Forelimb muscle (tissue), 1 donor: ENCODE measurements at regions not wholly inside any gene's neighbourhood (a gene's known extent, or its start where the extent isn't known, plus 50 kb on each side); places are given as distances from the start of the nearest gene placed in this dataset.

Experiments
- DNase-seq: peaks from one replicate; pipeline ENCODE4 v3.0.0-alpha.2; 2013; ENCODE audit warnings: low read depth

GRCh38 chr12:116651089-116651488 is 86.8 kb downstream of the SPRING1 start:
- DNase-seq, result no peak

DNA sequence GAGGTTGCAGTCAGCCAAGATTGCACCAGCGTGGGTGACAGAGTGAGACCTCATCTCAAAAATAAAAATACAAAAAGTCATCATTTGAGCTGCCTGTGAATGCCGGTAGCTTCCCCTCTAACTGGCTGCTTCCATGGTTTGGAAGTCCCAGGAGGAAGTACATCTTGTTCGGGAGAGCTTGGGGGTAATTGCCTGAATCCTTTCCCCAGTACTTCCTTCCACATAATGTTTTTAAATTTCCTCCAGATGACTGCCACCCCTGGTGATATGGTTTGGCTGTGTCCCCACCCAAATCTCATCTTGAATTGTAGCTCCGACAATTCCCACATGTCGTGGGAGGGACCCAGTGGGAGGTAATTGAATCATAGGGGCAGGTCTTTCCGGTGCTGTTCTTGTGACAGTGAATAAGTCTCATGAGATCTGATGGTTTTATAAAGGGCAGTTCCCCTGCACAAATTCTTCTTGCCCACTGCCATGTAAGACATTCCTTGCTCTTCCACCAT is 87.2 kb downstream of the SPRING1 start:
- DNase-seq, result no peak

- no peak for DNase-seq
Measured at GRCh38 chr12:116650062-116650461, 87.8 kb downstream of the SPRING1 start.

- no peak for DNase-seq
Measured at GRCh38 chr12:116647813-116648212, 88.6 kb downstream of the MAP1LC3B2 start.

DNA sequence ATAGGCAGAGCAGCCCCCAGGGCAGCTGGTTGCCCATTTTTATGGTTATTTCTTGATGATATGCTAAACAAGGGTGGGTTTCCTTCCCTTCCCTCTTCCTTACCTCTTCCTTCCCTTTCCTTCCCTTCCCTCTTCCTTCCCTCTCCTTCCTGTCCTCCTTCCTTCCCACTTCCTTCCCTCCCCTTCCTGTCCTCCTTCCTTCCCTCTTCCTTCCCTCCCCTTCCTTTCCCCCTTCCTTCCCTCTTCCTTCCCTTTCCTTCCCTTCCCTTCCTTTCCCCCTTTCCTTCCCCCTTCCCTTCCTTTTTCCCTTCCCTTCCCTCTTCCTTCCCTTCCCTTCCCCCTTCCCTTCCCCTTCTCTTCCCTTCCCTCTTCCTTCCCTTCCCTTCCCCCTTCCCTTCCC is 87.7 kb downstream of the MAP1LC3B2 start:
- no peak for DNase-seq

- DNase-seq, result no peak
Measured at GRCh38 chr12:116644806-116645205, 85.6 kb downstream of the MAP1LC3B2 start.

DNA sequence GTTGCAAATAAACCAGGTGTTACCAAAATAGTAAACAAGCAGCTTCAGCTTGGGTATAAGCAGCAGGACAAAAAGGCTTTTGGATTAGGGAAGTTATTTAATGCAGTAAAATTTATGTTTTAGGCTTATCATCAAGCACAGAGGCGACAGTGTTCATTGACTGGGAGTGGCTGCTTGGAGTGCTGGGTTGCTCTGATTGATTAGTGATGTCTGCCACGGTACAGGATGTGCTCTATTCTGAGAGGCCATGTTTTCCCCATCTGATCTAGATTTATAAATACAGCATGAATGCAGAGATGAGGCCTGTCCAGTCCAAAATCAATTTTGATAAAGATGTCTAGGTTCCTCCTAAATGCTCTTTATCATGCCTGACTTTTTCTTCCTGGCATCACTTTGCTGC is 83.5 kb downstream of the MAP1LC3B2 start:
- DNase-seq, result no peak

DNA sequence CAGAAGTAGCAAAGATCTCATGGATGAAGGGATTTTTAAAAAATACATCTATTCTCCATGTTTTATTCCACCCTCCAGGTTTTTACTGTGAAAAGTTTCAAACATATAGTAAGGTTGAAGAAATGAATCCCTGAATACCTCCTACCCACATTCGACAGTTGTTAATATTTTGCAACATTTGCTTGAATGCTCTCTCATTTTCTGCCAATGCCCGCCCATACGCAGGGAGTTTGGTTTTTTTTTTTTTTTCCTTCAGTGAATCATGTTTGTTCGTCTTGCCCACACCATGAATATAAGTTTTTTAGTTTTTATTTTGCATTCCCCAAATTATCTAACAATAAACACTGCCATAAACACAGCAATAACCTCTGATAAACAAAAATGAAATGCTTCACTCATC is 82.9 kb downstream of the MAP1LC3B2 start:
- no peak for DNase-seq

DNA sequence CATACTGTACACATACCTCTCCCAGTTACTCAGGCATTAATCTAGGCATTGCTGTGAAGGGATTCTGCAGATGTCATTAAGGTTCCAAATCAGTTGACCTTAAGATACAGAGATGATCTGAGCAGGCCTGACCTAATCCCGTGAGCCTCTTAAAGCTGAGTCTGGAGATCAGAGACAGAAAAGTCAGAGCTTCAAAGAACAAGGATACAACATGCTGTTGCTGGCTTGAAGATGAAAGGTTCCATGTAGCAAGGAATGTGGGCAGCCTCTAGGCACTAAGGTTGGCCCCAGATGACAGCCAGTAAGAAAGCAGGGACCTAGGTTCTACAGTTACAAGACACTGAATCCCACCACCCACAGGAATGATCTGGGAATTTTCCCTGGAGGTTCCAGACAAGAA is 81.1 kb downstream of the MAP1LC3B2 start:
- no peak for DNase-seq

- DNase-seq, result no peak
Measured at GRCh38 chr12:116639765-116640164, 80.6 kb downstream of the MAP1LC3B2 start.

GRCh38 chr12:116638376-116638775 is 79.2 kb downstream of the MAP1LC3B2 start:
- no peak for DNase-seq

DNA sequence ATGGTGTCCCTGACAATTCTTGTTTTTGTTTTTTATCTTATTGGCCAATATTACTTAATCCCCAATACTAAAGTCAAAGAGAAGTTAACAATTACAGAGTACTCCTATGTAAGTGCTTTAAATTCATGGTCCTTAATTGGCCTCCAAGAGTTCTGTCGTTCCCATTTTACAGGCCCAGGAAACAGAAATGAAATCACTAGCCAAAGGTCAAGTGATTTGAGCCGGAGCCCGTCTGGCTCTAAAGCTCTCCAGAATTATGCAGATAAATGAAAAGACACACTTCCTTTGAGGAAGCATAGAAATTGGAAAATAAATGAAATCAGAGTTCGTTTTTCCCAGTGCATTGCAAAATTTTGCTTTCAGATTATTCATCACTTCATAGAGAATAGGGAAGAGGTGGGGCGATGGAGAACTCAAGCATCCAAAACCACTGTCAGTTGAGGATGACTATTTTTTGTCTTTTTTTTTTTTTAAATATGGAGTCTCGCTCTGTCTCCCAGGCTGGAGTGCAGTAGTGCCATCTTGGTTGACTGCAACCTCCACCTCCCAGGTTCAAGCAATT is 78.5 kb downstream of the MAP1LC3B2 start:
- no peak for DNase-seq

DNA sequence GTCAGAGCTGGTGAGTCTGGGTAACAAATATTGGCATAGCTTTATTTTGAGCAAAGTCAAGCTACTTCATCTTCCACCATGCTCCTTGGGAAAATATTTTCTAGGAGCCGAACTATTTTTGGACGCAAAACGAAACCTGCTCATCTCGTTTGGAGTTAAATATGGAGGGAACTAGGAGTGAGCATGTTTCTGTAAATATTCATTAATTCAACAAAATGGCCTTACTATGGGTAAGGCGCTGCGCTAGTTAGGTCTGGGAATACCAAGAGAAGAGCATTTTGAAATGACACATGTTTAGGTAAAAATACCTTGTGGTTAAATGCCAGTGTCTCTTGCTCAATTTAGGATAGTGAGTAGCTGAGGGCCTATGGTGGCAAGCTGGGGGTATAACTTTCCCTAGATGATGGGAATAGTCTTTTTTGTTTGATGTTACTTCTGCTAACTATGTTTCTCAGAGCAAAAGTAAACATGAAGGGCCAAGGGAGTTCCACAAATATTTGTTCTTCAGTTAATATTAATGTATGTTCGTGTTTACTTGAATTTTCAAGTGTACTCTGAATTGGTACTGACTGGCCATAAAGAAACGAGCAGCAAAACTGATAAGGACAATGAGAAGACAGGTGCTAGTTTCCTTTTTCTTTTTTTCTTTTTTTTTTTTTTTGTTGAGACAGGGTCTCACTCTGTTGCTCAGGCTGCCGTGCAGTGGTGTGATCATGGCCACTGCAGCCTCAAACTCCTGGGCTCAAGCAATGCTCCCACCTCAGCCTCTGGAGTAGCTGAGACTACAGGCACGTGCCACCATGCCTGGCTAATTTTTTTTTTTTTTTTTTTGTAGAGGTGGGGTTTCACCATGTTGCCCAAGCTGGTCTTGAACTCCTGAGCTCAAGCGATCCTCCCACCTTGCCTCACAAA is 77.7 kb downstream of the MAP1LC3B2 start:
- no peak for DNase-seq

GRCh38 chr12:116635487-116635886 is 76.3 kb downstream of the MAP1LC3B2 start:
- DNase-seq, result no peak

- DNase-seq, result no peak
Measured at GRCh38 chr12:116633476-116633875, 74.3 kb downstream of the MAP1LC3B2 start.

GRCh38 chr12:116631619-116632018 is 72.4 kb downstream of the MAP1LC3B2 start:
- DNase-seq, result no peak

DNA sequence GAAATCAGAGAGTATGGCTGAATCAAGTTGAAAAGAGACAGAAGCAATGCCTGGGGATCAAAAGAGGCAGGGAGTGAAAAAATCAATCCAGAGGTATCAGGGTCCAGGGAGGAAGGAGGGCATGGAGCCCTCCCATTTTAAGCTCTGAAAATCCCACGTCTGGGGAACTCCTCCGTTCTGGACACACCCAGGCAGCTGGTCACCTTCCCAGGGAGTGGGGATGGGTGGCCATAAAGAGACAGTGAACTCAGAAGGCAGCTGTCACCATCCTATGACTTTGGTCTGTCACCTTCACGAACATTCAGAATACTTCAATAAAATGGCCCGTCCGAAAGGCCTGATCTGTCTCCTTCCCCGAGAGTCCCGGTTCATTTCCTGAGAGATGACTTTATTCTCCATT is 71.6 kb downstream of the MAP1LC3B2 start:
- DNase-seq, result no peak

DNA sequence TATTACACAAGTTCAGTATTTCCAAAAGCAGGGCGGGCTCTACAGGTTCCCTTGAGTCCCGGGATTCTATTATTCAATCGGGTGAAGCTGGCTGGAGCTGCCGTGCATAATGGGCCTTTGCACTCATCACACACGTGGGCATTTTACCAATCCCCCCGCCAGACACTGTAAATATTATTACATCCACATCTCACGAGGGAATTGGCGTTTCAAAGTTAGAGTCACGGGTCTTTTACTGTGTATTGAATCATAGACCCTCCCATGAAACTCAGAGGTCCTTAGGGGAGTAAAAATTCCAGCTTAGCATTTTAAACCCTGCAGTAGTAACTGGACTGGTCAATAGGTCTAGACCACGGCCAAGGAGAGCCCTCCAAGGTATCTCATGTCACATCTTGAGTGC is 70.3 kb downstream of the MAP1LC3B2 start:
- no peak for DNase-seq

DNA sequence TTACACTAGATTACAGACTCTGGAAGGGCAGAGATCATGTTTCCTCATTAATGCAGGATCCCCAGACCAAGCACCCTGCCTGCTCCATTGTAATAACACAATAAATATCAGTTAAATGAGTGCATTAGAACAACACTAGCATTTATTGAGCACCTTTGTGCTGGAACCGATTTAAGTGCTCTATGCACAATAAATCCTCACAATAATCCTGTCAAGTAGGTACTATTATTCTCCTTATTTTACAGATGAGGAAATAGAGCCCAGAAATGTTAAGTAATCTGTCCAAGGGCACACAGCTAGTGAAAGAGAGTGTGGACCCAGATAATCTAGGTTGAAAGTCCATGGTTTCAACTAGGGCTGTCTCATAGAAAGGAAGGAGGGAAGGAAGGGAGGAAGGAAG is 69.8 kb downstream of the MAP1LC3B2 start:
- DNase-seq, result no peak

GRCh38 chr12:116628450-116628793 is 69.2 kb downstream of the MAP1LC3B2 start:
- DNase-seq, result no peak
